HG03039 (cell line): ENCODE measurements at regions not wholly inside any gene's neighbourhood (a gene's known extent, or its start where the extent isn't known, plus 50 kb on each side); places are given as distances from the start of the nearest gene placed in this dataset.

Source experiments
- ATAC-seq: cut with Tn5 transposase; IDR thresholded peaks from one replicate; pipeline ENCODE4 v1.9.1; 2021; ENCODE audit warnings: mild to moderate bottlenecking, moderate library complexity; ENCODE audit not compliant: unreplicated experiment

- no peak for ATAC-seq
These were observed 165.1 kb upstream of the NCAM1 start for GRCh38 chr11:112795911-112796649.

GRCh38 chr11:112797092-112797491 is 164.1 kb upstream of the NCAM1 start:
- ATAC-seq: no peak

GRCh38 chr11:112797648-112798293 is 163.4 kb upstream of the NCAM1 start:
- no peak for ATAC-seq

GRCh38 chr11:112801025-112801816 is 160.0 kb upstream of the NCAM1 start:
- ATAC-seq: no peak

GRCh38 chr11:112801817-112802088 is 159.5 kb upstream of the NCAM1 start:
- ATAC-seq: no peak

GRCh38 chr11:112805658-112806057 is 155.6 kb upstream of the NCAM1 start:
- no peak for ATAC-seq

GRCh38 chr11:112806256-112806655 is 155.0 kb upstream of the NCAM1 start:
- ATAC-seq: no peak

- no peak for ATAC-seq
These were observed 154.3 kb upstream of the NCAM1 start for GRCh38 chr11:112806876-112807275.

GRCh38 chr11:112809429-112809828 is 151.8 kb upstream of the NCAM1 start:
- no peak for ATAC-seq

GRCh38 chr11:112810951-112811350 is 150.3 kb upstream of the NCAM1 start:
- ATAC-seq: no peak

GRCh38 chr11:112811783-112812182 is 149.4 kb upstream of the NCAM1 start:
- ATAC-seq: no peak

- ATAC-seq: no peak
These were observed 148.5 kb upstream of the NCAM1 start for GRCh38 chr11:112812729-112813128.

- no peak for ATAC-seq
These were observed 147.1 kb upstream of the NCAM1 start for GRCh38 chr11:112814168-112814567.

- ATAC-seq: no peak
These were observed 143.8 kb upstream of the NCAM1 start for GRCh38 chr11:112817376-112817775.

GRCh38 chr11:112822478-112823274 is 138.5 kb upstream of the NCAM1 start:
- no peak for ATAC-seq

GRCh38 chr11:112826026-112826425 is 135.2 kb upstream of the NCAM1 start:
- no peak for ATAC-seq

GRCh38 chr11:112826788-112827187 is 134.4 kb upstream of the NCAM1 start:
- no peak for ATAC-seq

- ATAC-seq: no peak
These were observed 132.8 kb upstream of the NCAM1 start for GRCh38 chr11:112828421-112828820.

GRCh38 chr11:112829971-112830654 is 131.1 kb upstream of the NCAM1 start:
- ATAC-seq: no peak

- ATAC-seq: no peak
These were observed 130.2 kb upstream of the NCAM1 start for GRCh38 chr11:112831041-112831440.
